ENCODE measurements at regions not wholly inside any gene's neighbourhood (a gene's known extent, or its start where the extent isn't known, plus 50 kb on each side); places are given as distances from the start of the nearest gene placed in this dataset.

DNA sequence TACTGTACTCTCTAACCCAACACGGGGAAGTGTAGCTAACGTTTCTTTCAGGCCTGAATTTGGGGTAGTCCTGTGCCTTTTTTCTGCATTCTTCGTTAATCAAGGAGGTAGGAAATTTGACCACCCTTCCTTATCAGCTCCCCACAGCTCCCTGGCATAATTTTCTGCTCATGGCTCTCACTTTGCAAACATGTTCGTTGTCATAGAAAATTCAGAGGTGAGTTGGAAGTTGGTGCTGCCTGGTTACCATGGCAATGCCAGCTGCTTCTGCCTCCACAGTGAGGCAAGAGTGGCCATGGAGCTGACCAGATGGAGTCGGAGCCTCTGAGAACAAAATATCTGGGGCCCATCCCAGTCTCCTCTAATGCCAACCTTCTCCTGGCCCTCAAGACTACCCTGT, 116.6 kb upstream of the BOD1 start:
- H3K4me1 ChIP-seq (ENCODE audit: control insufficient read depth, insufficient read depth, low read length), result no peaks in the 10 kb centered on the region
- ATAC-seq (ENCODE audit: low read depth) (no peak), DNase-seq (no peak)
- H4K20me1 ChIP-seq (ENCODE audit: insufficient read depth, low read length), result no peaks in the 10 kb centered on the region
- no peak overlapping the region for H4K8ac ChIP-seq (ENCODE audit: low read depth in 2 of 2, low read length in 2 of 2)
- no peak overlapping the region for H3K56ac ChIP-seq (ENCODE audit: extremely low read depth, insufficient read depth, low read length)
- TF ChIP-seq MAZ (IDR thresholded peaks at IDR 0.05; ENCODE audit: borderline replicate concordance, low read depth, low read length) (no peak), MAFK (IDR thresholded peaks at IDR 0.05; ENCODE audit: low read depth, low read length) (no peak), FOS (IDR thresholded peaks at IDR 0.05; ENCODE audit: low read depth, low read length) (no peak), BHLHE40 (IDR thresholded peaks at IDR 0.05; ENCODE audit: low read depth, low read length) (no peak), CTCF (conservative IDR thresholded peaks at IDR 0.05; ENCODE audit: low read depth, low read length) (no peak), CEBPB (IDR thresholded peaks at IDR 0.05; ENCODE audit: low read depth, low read length) (no peak), SMC3 (IDR thresholded peaks at IDR 0.05; ENCODE audit: low read depth, low read length) (no peak), RCOR1 (IDR thresholded peaks at IDR 0.05; ENCODE audit: insufficient replicate concordance, low read length) (no peak), CHD1 (IDR thresholded peaks at IDR 0.05; ENCODE audit: low read depth, low read length) (no peak), POLR2A (IDR thresholded peaks at IDR 0.05; ENCODE audit: low read depth, low read length) (no peak), RFX5 (IDR thresholded peaks at IDR 0.05; ENCODE audit: low read depth, low read length) (no peak), MXI1 (IDR thresholded peaks at IDR 0.05; ENCODE audit: borderline replicate concordance, low read depth, low read length) (no peak), NFE2L2 (IDR thresholded peaks at IDR 0.05; ENCODE audit: low read depth, low read length) (no peak), RAD21 (IDR thresholded peaks at IDR 0.05; ENCODE audit: low read length) (no peak)
- TF ChIP-seq, protein P1, sequence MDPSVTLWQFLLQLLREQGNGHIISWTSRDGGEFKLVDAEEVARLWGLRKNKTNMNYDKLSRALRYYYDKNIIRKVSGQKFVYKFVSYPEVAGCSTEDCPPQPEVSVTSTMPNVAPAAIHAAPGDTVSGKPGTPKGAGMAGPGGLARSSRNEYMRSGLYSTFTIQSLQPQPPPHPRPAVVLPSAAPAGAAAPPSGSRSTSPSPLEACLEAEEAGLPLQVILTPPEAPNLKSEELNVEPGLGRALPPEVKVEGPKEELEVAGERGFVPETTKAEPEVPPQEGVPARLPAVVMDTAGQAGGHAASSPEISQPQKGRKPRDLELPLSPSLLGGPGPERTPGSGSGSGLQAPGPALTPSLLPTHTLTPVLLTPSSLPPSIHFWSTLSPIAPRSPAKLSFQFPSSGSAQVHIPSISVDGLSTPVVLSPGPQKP (IDR thresholded peaks at IDR 0.05; ENCODE audit: borderline replicate concordance, low read depth, low read length), result no peak
- TF ChIP-seq, protein P2, sequence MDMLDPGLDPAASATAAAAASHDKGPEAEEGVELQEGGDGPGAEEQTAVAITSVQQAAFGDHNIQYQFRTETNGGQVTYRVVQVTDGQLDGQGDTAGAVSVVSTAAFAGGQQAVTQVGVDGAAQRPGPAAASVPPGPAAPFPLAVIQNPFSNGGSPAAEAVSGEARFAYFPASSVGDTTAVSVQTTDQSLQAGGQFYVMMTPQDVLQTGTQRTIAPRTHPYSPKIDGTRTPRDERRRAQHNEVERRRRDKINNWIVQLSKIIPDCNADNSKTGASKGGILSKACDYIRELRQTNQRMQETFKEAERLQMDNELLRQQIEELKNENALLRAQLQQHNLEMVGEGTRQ (IDR thresholded peaks at IDR 0.05; ENCODE audit: low read depth, low read length), result no peak
- H3K36me3 ChIP-seq (ENCODE audit: control insufficient read depth, insufficient read depth, low read length), result no peaks in the 10 kb centered on the region
- H3K9ac ChIP-seq (ENCODE audit: low read depth, low read length), result no peak overlapping the region
- dilution Hi-C loops (cut with HindIII; ENCODE audit: low sequenced_read_pairs, unreplicated experiment), result no loop called here
- CTCF ChIA-PET, result no interaction called here
- no peak overlapping the region for H3K4me2 ChIP-seq (ENCODE audit: low read depth, low read length)
- H2AFZ ChIP-seq (replicated peaks; ENCODE audit: low read length, poor library complexity), result no peak overlapping the region
- no peak overlapping the region for H3K18ac ChIP-seq (ENCODE audit: low read depth, low read length)
- H4K5ac ChIP-seq (ENCODE audit: low read depth, low read length), result no peak overlapping the region
- in situ Hi-C loops (cut with MboI; ENCODE audit: low sequenced_read_pairs), result no loop called here
- no peak overlapping the region for H3K27ac ChIP-seq (ENCODE audit: insufficient read depth, low read length)
- no peak overlapping the region for H2BK120ac ChIP-seq (ENCODE audit: low read depth, low read length)
- no peak overlapping the region for H3K23ac ChIP-seq (ENCODE audit: low read depth, low read length)
- no TSS peak for BruUV-seq (replicated peaks)
- no CpG with 5 or more reads among the region's 5 CpGs for WGBS, 2 experiments (ENCODE audit: extremely low coverage in 2 of 2, insufficient read length in 1 of 2)
- H3K14ac ChIP-seq (replicated peaks; ENCODE audit: low read depth, low read length), result no peak overlapping the region
- no peak overlapping the region for H2BK20ac ChIP-seq (ENCODE audit: low read depth, low read length)
- no peak overlapping the region for H4K91ac ChIP-seq (ENCODE audit: insufficient read depth, low read depth, low read length)
- H3K4me3 ChIP-seq (ENCODE audit: insufficient read depth, low read depth, low read length), result no peak overlapping the region
- no peaks in the 10 kb centered on the region for H3K9me3 ChIP-seq (ENCODE audit: control insufficient read depth, insufficient read depth, low read length)
- peaks cover 17% of the 10 kb centered on the region for H3K27me3 ChIP-seq (ENCODE audit: control insufficient read depth, insufficient read depth, low read length)
- H2AK9ac ChIP-seq (replicated peaks; ENCODE audit: low read depth, low read length, poor library complexity), result no peak overlapping the region
- H2BK5ac ChIP-seq (ENCODE audit: low read depth, low read length, poor library complexity, severe bottlenecking), result no peak overlapping the region
- no peaks in the 10 kb centered on the region for H3K79me1 ChIP-seq (ENCODE audit: low read depth in 1 of 2, low read length in 2 of 2)
- no peak overlapping the region for H2BK15ac ChIP-seq (ENCODE audit: low read depth, low read length)
- POLR2A ChIA-PET (ENCODE audit: unreplicated experiment), result no interaction called here
- no peak overlapping the region for H2AK5ac ChIP-seq (ENCODE audit: low read depth, low read length)
- intact Hi-C loops (cut with micrococcal nuclease), result no loop called here
- no peak overlapping the region for H3K4ac ChIP-seq (ENCODE audit: low read depth, low read length)
- H3K9me1 ChIP-seq (ENCODE audit: insufficient read depth, low read length), result no peaks in the 10 kb centered on the region
